Sigmoid colon (tissue), 6 donors: ENCODE measurements at regions not wholly inside any gene's neighbourhood (a gene's known extent, or its start where the extent isn't known, plus 50 kb on each side); places are given as distances from the start of the nearest gene placed in this dataset.

Source experiments
- DNase-seq: peaks from one replicate; pipeline ENCODE4 v3.0.0-alpha.2; 2019
- H3K27ac ChIP-seq, 4 donors: fragments of 200-600 bp; sonication (generic); one replicate each; pipeline ENCODE4 v1.5.1; 2016 to 2019; ENCODE audit warnings: mild to moderate bottlenecking in 1 of 4
- H3K27me3 ChIP-seq, 3 donors: fragments of 200-600 bp; sonication (generic); one replicate each; pipeline ENCODE4 v1.5.1; 2019; ENCODE audit warnings: mild to moderate bottlenecking in 1 of 3
- H3K36me3 ChIP-seq, 4 donors: fragments of 200-600 bp; sonication (generic); one replicate each; pipeline ENCODE4 v1.5.1; 2016 to 2019
- H3K4me1 ChIP-seq, 4 donors: fragments of 200-600 bp; sonication (generic); one replicate each; pipeline ENCODE4 v1.5.1; 2017 to 2019
- H3K4me3 ChIP-seq, 4 donors: fragments of 200-600 bp; sonication (generic); one replicate each; pipeline ENCODE4 v1.5.1; 2017 to 2019; ENCODE audit warnings: mild to moderate bottlenecking in 2 of 4, moderate library complexity in 1 of 4
- H3K9me3 ChIP-seq, 4 donors: fragments of 200-600 bp in 3 of 4; sonication (generic) in 3 of 4; one replicate each; pipeline versions ENCODE4 v1.5.1 to v1.6.1; 2013 to 2019
- EP300 ChIP-seq, 4 donors: sonication (generic); formaldehyde crosslinking; IDR thresholded peaks; one replicate each; pipeline ENCODE4 v1.6.1; 2017; ENCODE audit warnings: antibody characterized with exemption in 4 of 4
- POLR2A ChIP-seq, 2 donors: fragments of 450-650 bp; IDR thresholded peaks; one replicate each; pipeline ENCODE4 v1.6.1; 2016; ENCODE audit warnings: antibody characterized with exemption in 2 of 2, mild to moderate bottlenecking in 2 of 2, moderate library complexity in 2 of 2
- POLR2AphosphoS5 ChIP-seq, 4 donors: sonication (generic); formaldehyde crosslinking; IDR thresholded peaks; one replicate each; pipeline ENCODE4 v1.6.1; 2017; ENCODE audit warnings: antibody characterized with exemption in 4 of 4
- WGBS, 2 donors: extraction: QIAGEN DNeasy Blood & Tissue Kit; methylation state at CpG; one replicate each; pipeline ENCODE4 v1.1.7; 2013; 5-methylcytosine and 5-hydroxymethylcytosine counted together
- intact Hi-C: fragments of 100-400 bp; cut with DNase I; formaldehyde crosslinking; loops from one replicate; pipeline ENCODE4 v1.15.1; 2023
- TF ChIP-seq, protein P1 (sequence below), 4 experiments: fragments of 450-650 bp in 3 of 4; fragments of 200-600 bp in 1 of 4; IDR thresholded peaks; one replicate each; pipeline ENCODE4 v1.5.1; 2016 to 2019; ENCODE audit warnings: antibody characterized with exemption in 4 of 4, mild to moderate bottlenecking in 3 of 4, moderate library complexity in 2 of 4
- donor health status: healthy with polysubstance abuse.
- donor health status: healthy.

DNA sequence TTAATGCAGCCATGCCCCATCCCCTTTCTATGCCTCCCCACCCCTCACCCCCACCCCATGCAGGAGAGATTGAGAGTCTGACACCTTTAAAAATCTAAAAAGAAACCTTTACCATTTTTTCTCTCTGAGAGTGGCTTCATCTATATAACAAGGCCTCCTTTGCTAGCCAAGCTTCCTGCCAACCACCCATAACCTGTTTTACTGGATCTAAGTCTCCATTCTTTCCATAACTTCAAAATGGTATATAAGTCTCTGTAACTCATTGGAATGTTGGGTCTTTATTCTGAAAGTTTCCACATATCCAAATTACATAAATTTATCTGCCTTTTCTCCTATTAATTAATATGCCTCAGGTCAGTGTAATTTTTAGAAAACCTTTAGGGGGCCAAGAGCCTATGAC is 1174.0 kb downstream of the MAT2B start:
- TF ChIP-seq POLR2AphosphoS5 (IDR thresholded peaks at IDR 0.05) (no peak), EP300 (IDR thresholded peaks at IDR 0.05) (no peak), POLR2A (IDR thresholded peaks at IDR 0.05) (no peak)
- TF ChIP-seq, protein P1, sequence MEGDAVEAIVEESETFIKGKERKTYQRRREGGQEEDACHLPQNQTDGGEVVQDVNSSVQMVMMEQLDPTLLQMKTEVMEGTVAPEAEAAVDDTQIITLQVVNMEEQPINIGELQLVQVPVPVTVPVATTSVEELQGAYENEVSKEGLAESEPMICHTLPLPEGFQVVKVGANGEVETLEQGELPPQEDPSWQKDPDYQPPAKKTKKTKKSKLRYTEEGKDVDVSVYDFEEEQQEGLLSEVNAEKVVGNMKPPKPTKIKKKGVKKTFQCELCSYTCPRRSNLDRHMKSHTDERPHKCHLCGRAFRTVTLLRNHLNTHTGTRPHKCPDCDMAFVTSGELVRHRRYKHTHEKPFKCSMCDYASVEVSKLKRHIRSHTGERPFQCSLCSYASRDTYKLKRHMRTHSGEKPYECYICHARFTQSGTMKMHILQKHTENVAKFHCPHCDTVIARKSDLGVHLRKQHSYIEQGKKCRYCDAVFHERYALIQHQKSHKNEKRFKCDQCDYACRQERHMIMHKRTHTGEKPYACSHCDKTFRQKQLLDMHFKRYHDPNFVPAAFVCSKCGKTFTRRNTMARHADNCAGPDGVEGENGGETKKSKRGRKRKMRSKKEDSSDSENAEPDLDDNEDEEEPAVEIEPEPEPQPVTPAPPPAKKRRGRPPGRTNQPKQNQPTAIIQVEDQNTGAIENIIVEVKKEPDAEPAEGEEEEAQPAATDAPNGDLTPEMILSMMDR (IDR thresholded peaks at IDR 0.05): no peak
- Histone ChIP-seq H3K9me3 (no peaks in the 10 kb centered on the region), H3K4me3 (no peak overlapping the region), H3K4me1 (no peaks in the 10 kb centered on the region), H3K27me3 (no peaks in the 10 kb centered on the region), H3K27ac (no peak overlapping the region), H3K36me3 (no peaks in the 10 kb centered on the region)
- intact Hi-C loops: no loop called here
- no peak for DNase-seq

DNA sequence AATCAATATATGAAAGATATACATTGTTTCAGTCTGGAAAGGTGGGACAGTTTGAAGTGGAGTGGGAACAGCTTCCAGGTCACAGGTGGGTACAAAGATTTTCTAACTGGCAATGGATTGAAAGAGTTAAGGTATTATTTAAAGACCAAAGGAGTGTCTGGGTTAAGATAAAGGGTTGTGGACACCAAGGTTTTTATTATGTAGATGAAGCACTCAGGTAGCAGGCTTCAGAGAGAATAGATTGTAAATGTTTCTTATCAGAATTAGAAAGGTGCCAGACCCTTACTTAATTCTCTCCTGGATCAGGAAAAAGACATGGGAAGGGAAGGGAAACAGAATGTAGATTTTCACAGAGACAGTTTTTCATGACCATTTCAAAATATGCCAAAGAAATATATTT is 1174.8 kb downstream of the MAT2B start:
- Histone ChIP-seq H3K27me3 (no peaks in the 10 kb centered on the region), H3K27ac (no peak overlapping the region), H3K4me3 (no peak overlapping the region), H3K36me3 (no peaks in the 10 kb centered on the region), H3K4me1 (no peaks in the 10 kb centered on the region), H3K9me3 (no peaks in the 10 kb centered on the region)
- no peak for TF ChIP-seq POLR2AphosphoS5 (IDR thresholded peaks at IDR 0.05)
- no peak for TF ChIP-seq EP300 (IDR thresholded peaks at IDR 0.05)
- TF ChIP-seq POLR2A (IDR thresholded peaks at IDR 0.05): no peak
- TF ChIP-seq, protein P1 (IDR thresholded peaks at IDR 0.05): no peak
- intact Hi-C loops: no loop called here
- DNase-seq: no peak

DNA sequence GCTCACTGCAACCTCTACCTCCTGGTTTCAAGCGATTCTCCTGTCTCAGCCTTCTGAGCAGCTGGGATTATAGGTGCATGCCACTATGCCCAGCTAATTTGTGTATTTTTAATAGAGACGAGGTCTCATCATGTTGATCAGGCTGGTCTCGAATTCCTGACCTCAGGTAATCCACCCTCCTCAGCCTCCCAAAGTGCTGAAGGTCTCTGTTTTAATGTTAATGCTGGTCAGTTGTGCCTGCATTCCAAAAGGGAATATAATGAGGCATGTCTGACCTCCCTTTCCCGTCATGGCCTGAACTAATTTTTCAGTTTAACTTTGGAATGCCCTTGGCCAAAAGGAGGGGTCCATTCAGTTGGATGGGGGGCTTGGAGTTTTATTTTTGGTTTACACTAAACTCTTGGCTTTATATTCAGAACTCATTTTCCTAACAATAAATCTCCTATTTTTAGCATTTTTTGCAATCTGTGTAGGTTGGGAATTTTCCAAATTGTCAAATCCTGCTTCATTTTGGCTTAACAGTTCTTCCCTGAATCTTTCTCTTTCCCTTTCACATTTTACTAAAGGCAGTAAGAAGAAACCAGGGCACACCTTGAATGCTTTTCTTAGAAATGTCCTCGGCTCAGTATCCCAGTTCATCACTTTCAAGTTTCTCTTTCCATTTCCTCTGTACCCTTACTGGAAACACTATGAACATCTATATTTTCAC is 1175.5 kb downstream of the MAT2B start:
- Histone ChIP-seq H3K27me3 (no peaks in the 10 kb centered on the region), H3K4me1 (no peaks in the 10 kb centered on the region)
- 43 to 62% methylated on average over 5 of the region's 5 CpGs for WGBS, 2 donors

DNA sequence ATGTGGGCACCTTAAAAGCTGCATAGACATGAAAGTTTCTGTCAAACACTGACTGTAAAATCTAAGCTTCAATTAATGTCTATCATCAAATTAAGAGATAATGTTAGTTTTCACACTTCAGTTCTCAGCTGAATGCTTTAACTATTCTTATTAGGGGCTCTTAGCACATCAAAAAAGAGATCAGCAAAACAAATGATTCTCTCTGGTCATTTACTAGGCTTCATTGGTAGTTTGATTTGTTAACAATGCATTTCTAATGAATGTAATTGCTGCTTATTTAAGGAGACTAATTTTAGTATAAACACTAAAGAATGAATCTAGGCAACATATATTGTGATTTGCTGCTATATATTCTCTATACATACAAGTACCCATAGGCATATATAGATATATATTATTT is 1182.0 kb downstream of the MAT2B start:
- H3K4me3 ChIP-seq: no peak overlapping the region
- no peaks in the 10 kb centered on the region for H3K27me3 ChIP-seq
- no peaks in the 10 kb centered on the region for H3K4me1 ChIP-seq
- no peak overlapping the region for H3K27ac ChIP-seq
- no peaks in the 10 kb centered on the region for H3K36me3 ChIP-seq
- TF ChIP-seq, protein P1 (IDR thresholded peaks at IDR 0.05): no peak
- TF ChIP-seq POLR2A (IDR thresholded peaks at IDR 0.05) (no peak), EP300 (IDR thresholded peaks at IDR 0.05) (no peak), POLR2AphosphoS5 (IDR thresholded peaks at IDR 0.05) (no peak)
- intact Hi-C loops: no loop called here
- DNase-seq: no peak
- peaks cover 0 to 2% (median 0%) of the 10 kb centered on the region in 4 donors for H3K9me3 ChIP-seq

More for the DNA sequence above, 1175.5 kb downstream of the MAT2B start:
- TF ChIP-seq POLR2AphosphoS5 (IDR thresholded peaks at IDR 0.05): no peak
- TF ChIP-seq, protein P1 (IDR thresholded peaks at IDR 0.05): no peak
- no peak for TF ChIP-seq EP300 (IDR thresholded peaks at IDR 0.05)
- no peak for TF ChIP-seq POLR2A (IDR thresholded peaks at IDR 0.05)
- no peak for DNase-seq
- intact Hi-C loops: no loop called here
- Histone ChIP-seq H3K9me3 (no peaks in the 10 kb centered on the region), H3K27ac (no peak overlapping the region), H3K4me3 (no peak overlapping the region), H3K36me3 (no peaks in the 10 kb centered on the region)

DNA sequence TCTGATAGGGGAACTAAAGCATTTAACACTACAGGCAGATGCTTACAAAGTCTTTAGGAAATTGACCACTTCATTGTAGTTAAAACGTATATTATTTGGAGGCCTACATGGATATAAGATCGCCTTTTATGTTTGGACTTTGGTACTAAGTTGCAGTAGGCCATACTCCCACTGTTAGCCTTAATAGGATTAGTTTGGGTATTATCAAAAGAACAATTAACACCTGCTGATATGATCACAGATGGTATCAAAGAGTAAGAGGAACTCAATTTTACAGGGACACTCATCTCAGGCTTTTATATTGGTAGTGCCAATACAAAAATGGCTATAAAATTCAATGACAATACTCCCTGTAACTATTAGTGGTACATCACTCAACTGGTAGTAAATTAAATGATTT is 1183.0 kb downstream of the MAT2B start:
- no peak for TF ChIP-seq EP300 (IDR thresholded peaks at IDR 0.05)
- no peak for TF ChIP-seq POLR2A (IDR thresholded peaks at IDR 0.05)
- TF ChIP-seq, protein P1 (IDR thresholded peaks at IDR 0.05): no peak
- TF ChIP-seq POLR2AphosphoS5 (IDR thresholded peaks at IDR 0.05): no peak
- H3K4me1 ChIP-seq: no peaks in the 10 kb centered on the region
- peaks cover 0 to 2% (median 0%) of the 10 kb centered on the region in 4 donors for H3K9me3 ChIP-seq
- H3K4me3 ChIP-seq: no peak overlapping the region
- intact Hi-C loops: no loop called here
- no peak for DNase-seq
- no peaks in the 10 kb centered on the region for H3K36me3 ChIP-seq
- 57 to 78% methylated on average over 2 of the region's 2 CpGs for WGBS, 2 donors
- H3K27ac ChIP-seq: no peak overlapping the region
- no peaks in the 10 kb centered on the region for H3K27me3 ChIP-seq
